Retinal pigment epithelial cell (primary cell): ENCODE measurements at regions not wholly inside any gene's neighbourhood (a gene's known extent, or its start where the extent isn't known, plus 50 kb on each side); places are given as distances from the start of the nearest gene placed in this dataset.
"Not testable (repeated sequence)": the region's sequence is repeated elsewhere in the genome, so short reads cannot be mapped to it uniquely, and the experiment has no call there.

Experiments
- DNase-seq: peaks from one replicate; pipeline ENCODE4 v3.0.0-alpha.2; 2010; ENCODE audit warnings: low read depth
- H3K4me3 ChIP-seq: 2 replicates; pipeline ENCODE4 v1.5.1; 2011; ENCODE audit warnings: mild to moderate bottlenecking, low read length, control low read depth, moderate library complexity
- TF ChIP-seq, protein P1 (sequence below): conservative IDR thresholded peaks from 2 replicates; pipeline ENCODE4 v1.5.1; 2011; ENCODE audit warnings: low read depth, low read length, control low read depth, inconsistent platforms

DNA sequence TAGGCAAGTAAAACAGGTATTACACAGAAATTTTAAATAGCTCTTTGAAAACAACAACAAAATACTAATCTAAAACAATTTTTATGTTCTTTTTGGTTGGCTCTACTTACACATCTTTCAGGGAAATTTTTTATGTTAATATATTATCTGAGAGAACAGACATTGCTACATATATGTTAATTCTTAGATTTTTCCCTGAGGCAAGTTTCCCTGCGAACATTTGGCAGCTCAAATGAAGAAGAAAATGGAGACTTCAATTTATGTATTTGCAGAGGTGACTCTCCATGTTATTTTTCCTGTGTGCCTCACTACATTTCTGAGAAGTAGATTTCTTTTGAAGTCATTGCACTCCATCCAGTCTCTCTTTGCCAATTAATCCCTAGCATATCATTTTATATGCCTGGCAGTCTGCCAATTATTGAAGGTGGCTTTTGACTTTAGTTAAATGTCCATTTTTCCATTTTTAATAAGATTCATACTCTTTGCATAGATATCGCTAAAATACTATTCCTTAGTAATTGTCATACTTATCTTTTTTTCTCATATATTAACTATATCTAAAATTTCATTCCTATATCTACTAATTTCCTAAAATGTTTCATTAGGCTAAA is 908.2 kb upstream of the CDH10 start:
- TF ChIP-seq, protein P1, sequence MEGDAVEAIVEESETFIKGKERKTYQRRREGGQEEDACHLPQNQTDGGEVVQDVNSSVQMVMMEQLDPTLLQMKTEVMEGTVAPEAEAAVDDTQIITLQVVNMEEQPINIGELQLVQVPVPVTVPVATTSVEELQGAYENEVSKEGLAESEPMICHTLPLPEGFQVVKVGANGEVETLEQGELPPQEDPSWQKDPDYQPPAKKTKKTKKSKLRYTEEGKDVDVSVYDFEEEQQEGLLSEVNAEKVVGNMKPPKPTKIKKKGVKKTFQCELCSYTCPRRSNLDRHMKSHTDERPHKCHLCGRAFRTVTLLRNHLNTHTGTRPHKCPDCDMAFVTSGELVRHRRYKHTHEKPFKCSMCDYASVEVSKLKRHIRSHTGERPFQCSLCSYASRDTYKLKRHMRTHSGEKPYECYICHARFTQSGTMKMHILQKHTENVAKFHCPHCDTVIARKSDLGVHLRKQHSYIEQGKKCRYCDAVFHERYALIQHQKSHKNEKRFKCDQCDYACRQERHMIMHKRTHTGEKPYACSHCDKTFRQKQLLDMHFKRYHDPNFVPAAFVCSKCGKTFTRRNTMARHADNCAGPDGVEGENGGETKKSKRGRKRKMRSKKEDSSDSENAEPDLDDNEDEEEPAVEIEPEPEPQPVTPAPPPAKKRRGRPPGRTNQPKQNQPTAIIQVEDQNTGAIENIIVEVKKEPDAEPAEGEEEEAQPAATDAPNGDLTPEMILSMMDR: no peak
- H3K4me3 ChIP-seq: no peak overlapping the region
- no peak for DNase-seq

DNA sequence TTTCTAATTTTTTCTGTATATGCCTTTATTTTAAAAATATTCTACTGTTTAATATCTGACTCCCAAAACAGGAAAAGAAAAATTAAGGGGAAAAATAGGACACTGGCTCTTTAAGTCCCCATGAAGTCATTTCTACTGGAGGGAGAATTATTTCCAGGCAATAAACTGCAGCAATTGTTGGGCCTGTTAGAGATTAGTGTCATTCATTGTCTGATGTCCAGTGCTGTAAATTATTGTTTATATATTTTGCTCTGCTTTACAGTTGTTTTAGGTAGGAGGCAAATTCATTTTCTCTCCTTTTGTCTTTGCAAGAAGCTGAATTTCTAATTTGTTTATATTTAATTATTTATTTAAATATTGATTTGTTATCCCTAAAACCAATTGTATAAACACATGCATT is 906.0 kb upstream of the CDH10 start:
- H3K4me3 ChIP-seq: no peak overlapping the region
- DNase-seq: no peak
- TF ChIP-seq, protein P1: no peak

DNA sequence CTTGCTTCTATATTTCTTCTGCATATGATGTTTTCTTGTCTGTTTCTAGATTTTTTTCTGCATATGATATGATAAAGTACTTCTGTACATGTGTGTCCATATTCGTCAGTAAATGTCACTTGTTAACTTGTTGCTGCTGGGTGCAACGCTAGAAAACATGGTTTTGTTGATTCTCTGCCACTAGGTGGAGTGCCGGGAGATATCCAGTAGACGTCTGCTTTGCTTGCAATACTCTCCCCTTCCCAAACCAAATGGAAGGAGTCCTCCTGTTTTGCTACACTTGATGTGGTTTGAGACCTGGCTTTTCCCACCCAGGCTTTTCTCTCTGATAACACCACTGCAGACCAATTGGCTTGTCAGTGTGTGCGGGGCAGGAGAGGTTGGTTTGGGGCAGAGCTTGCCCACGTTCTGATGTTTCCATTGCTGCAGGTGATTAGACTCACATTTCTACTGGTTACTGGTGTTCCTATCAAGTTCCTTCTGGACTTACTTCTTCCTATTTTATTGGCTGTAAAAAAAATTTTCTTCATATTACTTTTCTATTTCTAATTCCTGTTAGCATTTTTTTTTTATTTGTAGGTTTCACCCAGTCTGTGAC is 900.0 kb upstream of the CDH10 start:
- no peak overlapping the region for H3K4me3 ChIP-seq
- peak; percentile 10 for DNase-seq
- TF ChIP-seq, protein P1: peak; percentile 83

DNA sequence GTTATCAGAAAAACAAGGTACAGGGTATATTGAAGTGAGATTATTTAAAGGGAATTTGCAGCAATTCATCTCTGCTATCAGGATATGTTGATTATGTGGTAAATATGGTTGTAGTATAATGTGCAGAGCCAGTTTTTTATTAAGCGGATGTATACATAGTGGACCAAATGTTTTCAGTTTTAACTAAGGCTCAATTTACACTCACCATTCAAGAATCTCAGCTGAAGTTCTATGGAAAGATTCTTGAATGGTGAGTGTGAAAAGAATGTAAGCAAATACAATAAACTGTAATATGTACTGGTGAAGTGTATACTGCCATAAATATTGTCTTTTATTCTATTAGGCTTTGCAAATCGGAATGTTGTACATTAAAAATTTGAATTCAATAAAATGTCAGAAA is 895.9 kb upstream of the CDH10 start:
- no peak overlapping the region for H3K4me3 ChIP-seq
- TF ChIP-seq, protein P1: no peak
- no peak for DNase-seq

DNA sequence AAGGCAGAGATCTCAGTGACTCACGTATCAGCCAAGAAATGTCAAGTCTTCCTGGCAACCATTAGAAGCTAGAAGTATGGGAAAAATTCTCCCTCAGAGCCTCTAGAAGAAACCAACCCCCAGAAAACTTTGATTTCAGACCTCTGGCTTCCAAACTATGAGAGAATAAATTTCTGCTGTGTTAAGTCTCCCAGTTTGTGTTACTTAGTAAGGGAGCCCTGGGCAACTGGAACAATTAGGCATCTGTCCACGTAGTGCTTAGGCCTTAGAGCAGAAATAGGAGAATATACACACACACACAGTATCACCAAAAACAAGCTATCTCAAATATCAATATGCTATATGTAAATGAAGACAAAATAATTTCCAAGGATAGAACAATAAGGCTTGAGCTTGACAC is 894.8 kb upstream of the CDH10 start:
- TF ChIP-seq, protein P1: no peak
- no peak for DNase-seq
- H3K4me3 ChIP-seq: no peak overlapping the region

DNA sequence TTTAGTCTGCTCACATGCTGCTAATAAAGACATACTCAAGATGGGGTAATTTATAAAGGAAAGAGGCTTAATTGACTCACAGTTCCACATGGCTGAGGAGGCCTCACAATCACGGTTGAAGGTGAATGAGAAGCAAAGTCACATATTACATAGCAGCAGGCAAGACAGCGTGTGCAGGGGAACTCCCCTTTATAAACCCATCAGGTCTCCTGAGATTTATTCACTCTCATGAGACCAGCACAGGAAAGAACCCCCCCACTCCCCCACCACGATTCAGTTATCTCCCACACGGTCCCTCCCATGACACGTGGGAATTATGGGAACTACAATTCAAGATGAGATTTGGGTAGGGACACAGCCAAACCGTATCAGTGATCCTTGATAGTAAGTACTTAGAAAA is 891.7 kb upstream of the CDH10 start:
- DNase-seq, H3K4me3 ChIP-seq: not testable (repeated sequence)

DNA sequence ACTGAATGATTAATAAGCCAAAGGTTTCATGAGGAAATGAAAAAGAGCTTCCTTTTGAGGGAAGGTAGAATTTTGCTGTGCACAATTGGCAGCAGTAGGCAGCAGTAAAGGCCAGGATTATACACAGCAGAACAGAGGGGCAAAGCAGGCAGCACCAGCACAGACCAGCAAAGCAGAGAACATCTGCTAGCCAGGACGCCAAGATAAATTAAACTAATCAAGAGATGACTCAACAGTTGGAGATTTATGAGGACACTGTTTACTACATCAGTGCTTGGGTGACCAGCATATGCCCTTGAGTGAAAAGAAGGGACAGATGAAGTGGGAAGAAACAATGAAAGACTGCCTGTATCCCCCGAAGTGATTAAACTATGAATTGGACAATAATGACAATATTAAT is 871.4 kb upstream of the CDH10 start:
- DNase-seq: no peak
- H3K4me3 ChIP-seq: no peak overlapping the region
- TF ChIP-seq, protein P1: no peak
